ENCODE measurements at regions not wholly inside any gene's neighbourhood (a gene's known extent, or its start where the extent isn't known, plus 50 kb on each side); places are given as distances from the start of the nearest gene placed in this dataset.

GRCh38 chr18:76594966-76595365 lies 99.9 kb upstream of the ZNF516 start:
- no peak for DNase-seq

- DNase-seq = no peak
These were observed 98.8 kb upstream of the ZNF516 start for GRCh38 chr18:76593843-76594242.

DNA sequence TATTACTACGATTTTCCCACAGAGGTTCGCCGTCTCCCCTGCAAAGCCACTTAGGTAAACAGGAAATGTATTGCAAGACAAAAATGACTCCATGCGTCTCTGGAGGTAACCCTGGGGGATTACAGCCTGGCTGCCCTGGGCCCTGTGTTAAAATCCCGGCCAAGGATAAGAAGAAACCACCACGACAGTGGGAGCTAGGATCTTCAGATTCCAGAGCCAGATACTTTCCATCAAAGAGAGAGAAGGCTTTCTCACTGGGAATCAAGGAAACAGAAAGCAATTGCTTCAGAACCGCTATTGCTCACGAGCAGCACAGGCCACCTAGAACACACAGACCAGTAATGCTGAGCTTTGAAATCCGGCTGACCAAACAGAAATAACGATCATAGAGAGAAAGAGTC lies 97.9 kb upstream of the ZNF516 start:
- DNase-seq = no peak

- DNase-seq = no peak
These were observed 97.1 kb upstream of the ZNF516 start for GRCh38 chr18:76592096-76592495.

DNA sequence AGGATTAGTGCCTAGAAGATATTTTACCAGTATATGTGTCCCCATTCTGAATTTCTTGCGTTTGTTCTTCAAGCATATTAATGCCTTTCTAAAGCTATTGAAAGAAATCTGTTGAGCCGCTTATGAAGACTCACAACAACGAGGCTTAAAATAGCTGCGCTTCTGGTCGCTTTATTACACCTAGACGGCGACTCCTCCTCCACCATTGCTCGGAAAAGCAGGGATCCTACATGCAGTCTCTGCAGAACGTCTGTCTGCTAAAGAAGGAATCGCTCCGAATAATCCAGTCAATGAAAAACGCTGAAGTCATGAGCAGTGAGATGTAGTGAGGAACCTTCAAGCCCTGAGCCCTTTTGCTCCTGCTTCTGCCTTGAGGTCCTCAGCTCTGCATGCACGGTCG lies 94.8 kb upstream of the ZNF516 start:
- DNase-seq = no peak

DNA sequence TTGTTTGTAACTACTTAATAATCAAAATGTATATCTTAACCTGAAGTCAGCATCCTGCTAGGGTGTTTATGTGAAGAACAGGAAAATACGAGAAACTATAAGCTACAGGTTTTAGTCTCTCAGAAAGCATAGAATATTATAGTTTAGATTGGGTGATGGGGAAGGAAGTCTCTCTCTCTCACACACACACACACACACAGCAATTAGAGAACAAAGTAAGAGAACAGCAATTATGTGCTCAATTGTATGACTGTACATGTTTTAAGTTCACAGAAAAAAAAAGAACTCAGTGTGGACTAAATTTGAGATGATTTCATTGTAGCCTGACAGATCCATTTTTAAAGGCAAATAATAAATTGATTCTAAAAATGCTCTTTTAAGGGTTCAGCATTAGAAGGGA lies 94.3 kb upstream of the ZNF516 start:
- DNase-seq = no peak

GRCh38 chr18:76588601-76589226 lies 93.7 kb upstream of the ZNF516 start:
- no peak for DNase-seq

DNA sequence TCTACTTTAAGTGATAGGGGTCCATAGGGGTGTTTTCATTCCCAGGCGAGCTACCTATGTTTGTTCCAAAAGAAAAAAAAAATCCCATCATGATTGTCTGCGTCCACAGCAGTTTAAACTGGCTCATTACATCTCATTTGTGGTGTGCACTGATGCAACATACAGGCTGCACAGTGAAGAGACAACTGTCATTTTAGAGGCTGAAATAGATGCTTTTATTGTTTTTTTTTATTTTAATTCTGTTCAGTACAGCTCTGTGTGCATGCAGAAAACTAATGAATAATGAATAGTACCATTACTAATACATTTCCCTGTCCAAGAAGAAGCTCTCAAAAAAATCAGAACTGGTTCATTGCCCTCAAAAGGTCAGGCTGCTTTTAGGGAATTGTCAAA lies 92.8 kb upstream of the ZNF516 start:
- DNase-seq = no peak

GRCh38 chr18:76587147-76587878 lies 92.3 kb upstream of the ZNF516 start:
- no peak for DNase-seq

DNA sequence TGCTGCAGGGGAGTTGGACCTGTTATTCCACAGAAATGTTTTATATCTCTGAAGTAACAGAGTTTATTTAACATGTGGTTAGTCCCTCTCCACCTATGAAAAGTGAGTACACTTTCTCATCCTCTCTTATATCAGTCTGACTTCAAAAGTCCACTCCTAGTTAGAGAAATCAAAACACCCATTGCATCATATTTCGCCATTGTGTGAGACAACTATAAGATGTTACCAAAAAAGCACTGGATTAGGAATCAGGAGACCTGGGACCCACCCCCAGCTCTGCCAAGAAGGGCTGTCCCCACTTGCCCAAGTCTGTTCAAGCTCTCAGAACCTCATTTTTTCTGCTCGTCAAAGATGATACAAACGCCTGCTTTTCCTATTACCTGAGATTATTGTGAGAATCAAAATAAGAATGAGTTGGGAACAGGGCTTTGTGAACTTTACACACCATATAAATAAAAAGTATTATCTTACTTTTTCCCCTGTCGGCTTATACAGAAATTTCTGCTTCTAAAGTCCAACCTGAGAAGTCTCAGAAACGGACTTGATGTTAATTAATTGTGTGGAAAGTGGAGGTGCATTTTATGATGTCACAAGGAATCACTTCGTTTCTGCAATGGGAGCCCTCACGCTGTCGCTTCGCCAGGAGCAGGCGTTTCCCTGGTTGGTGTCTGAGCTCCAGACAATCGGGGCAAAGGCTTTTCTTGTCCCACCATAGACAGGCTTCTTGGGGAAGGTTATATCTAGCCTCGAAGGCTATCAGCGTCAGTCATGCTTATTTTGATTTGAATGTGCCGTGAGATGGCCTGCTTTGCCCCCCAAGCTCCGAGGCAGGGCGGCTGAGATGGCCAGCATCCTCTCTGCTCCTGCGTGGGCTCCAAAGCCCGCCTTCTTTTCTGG lies 89.6 kb upstream of the ZNF516 start:
- no peak for DNase-seq

- DNase-seq = no peak
These were observed 86.2 kb upstream of the ZNF516 start for GRCh38 chr18:76581261-76581660.

- no peak for DNase-seq
These were observed 85.4 kb upstream of the ZNF516 start for GRCh38 chr18:76580288-76580962.

DNA sequence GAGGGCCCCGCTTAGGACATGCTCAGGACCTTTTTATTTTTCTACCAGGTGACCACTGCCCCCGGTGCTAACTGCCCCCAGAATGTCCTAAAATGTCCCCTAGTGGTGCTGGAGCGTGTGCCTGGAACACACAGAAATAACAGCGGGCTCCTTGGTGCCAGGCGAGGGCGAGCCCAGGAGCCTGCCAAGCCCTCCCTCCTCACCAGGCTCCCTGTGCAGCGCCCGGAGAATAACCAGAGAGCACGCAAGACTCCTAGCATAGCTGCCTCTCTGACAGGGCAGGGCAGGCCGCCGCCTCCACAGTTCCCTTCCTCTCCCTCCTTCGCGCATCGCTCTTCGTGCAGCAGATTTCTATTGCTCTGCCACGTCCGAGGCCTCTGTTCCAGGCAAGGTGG lies 84.3 kb upstream of the ZNF516 start:
- DNase-seq = no peak

- DNase-seq = no peak
These were observed 83.7 kb upstream of the ZNF516 start for GRCh38 chr18:76578571-76579300.

- no peak for DNase-seq
These were observed 78.4 kb upstream of the ZNF516 start for GRCh38 chr18:76573325-76574025.

DNA sequence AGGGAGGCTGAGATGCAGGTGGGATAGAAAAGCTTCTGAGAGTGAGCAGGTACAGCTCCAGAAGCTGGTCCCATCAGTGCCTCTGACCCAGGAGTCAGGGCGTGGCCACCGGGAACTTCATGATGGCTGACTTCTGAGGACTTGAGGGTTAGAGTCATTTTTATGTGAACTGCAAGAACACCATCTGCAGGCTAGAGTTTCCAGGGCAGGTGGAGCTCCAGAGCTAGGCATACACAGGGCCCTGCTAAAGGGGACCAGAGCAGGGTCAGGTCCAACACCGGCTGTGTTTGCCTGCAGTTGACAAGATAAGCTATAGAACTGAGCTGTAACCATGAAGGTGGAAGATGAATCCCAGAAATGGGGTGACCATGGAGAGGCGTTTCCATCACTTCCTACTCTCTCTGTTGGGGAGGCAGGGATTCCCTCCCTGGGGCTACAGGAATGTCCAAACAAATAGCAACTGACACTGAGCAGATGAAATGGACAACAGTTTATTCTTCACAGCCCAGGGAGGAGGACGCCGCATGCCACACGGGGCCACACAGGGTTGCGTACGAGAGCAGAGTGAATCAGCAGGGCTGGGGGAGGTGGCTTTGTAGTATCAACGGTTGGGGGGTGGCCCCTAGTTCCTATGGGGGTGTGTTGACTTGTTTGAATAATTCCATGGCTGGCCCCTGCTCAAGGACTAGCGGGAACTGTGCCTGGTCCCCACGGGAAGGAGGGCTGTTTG lies 77.6 kb upstream of the ZNF516 start:
- no peak for DNase-seq

- DNase-seq = no peak
These were observed 76.6 kb upstream of the ZNF516 start for GRCh38 chr18:76571689-76572088.

GRCh38 chr18:76570856-76571255 lies 75.8 kb upstream of the ZNF516 start:
- DNase-seq = no peak

- DNase-seq = no peak
These were observed 74.8 kb upstream of the ZNF516 start for GRCh38 chr18:76569644-76570419.

DNA sequence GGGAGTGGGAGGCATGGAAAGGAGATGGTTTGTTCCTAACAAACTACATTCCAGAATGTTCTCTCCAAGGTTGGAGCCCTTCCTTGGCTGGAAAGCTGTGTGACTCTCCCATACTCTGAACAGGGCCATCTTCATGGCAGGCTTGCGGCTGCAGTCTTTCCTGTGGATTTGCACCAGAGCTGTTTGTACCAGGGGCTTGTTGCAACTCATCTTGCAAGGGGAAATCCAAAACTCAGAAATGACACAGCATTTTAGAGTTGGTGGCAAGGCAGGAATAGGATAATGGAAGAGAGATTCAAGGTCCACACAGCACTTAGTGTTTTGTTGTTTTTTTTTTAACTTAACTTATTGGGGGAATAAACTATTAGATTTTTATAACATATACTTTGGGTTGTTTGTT lies 73.7 kb upstream of the ZNF516 start:
- DNase-seq = no peak

All from CD4-positive, alpha-beta T cell treated with Interleukin-15 for 1 hour (primary cell).